ENCODE measurements at regions not wholly inside any gene's neighbourhood (a gene's known extent, or its start where the extent isn't known, plus 50 kb on each side); places are given as distances from the start of the nearest gene placed in this dataset.

DNA sequence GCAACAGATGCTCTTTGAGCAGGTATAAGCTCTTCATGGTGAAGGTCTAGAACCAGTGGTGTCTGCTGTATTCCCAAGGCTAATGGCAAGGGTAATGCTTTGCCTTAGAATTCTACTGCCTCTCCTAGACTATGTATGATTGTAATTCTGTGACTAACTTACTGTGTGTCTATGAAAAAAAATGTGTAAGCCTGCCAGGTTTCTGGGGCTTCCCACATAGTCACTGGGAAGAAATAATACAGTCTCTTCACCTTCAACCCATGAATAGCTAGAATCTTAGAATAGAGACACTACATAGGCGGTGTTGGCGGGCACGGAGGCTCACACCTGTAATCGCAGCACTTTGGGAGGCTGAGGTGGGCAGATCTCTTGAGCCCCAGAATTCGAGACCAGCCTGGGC lies 84.1 kb downstream of the C11orf91 start:
- no peak for DNase-seq

DNA sequence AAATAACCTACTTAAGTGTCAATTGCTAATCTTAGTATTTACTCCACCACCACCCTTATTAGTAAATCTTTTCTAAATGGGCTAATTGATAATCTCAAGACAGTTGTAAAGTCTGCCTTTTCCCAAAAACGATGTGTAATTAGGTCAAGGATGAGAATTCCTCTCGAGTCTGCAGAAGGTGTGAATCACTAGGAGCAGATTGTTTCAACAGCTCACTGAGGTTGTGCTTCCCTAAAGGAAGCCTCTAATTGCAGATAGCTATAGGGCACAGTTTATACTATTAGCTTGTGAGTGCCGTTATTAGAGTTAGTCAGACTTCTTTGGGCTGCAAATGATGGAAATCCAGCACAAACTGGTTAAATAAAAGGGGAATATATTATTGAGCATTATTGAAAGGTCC lies 84.9 kb downstream of the C11orf91 start:
- no peak for DNase-seq

DNA sequence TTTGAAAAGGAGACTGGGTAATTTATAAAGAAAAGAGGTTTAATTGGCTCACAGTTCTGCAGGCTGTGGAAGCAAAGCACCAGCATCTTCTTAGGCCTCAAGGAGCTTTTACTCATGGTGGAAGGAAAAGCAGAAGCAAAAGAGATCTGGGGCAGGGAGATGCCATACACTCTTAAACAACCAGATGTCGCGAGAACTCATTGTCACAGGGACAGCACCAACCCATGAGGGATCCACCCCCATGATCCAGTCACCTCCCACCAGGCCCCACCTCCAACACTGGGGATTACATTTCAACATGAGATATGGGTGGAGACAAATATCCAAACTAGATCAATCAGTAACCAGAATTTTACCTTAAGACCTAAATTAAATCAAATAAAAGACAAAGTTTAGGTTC lies 87.2 kb downstream of the C11orf91 start:
- no peak for DNase-seq

DNA sequence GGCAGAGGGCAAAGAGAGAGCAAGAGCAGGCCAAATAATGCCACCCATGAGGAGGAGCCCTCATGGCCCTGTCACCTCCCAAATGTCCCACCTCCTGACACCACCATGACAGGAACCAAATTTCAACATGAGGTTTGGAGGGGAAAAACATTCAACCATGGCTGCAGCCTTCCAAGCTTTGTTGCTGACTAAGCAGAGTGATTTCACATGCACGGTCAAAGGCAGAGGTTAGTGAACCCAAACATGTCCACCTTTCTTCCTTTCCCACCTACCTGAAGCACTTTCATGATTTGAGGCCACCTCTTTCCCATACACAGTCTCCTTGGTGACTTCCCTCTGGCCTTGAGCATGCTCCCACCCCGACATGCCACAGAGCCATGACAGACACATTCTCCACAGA lies 89.7 kb downstream of the C11orf91 start:
- no peak for DNase-seq

DNA sequence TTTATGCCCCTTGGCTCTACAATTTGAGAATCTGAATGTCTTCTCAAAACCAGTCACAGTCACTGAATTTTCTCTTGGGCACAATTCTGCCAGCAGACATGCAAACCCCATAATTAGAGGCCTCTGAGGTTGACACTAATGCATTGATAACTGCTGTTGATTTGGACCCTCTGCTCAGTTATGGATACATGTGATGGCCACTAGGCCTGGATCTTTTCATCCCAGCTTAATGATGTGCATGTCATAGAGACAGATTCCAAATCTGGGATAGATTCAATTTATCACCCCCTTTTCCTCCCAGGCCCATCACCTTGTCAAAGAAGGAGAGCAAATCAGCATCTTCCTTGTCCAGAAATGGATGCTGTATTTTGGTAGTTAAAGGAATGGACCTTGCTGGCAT lies 92.2 kb downstream of the C11orf91 start:
- DNase-seq, result no peak

DNA sequence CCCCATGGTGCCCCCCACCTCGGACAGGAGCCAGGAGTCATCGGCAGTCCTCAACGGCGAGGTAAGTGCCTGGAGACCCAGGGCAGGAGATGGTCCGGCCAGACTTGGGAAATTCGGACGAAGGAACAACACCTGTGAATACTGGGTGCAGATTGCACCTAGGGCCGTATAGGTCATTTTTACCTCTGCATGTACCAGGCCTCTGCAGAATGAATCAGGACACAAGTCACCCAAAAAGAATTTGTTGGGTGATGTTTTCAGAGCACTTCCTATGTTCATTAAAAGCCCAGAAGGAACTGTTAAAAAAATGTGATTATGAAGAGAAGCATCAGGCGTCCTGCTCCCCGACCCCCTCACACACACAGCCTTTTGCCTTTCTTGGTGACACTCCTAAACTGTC lies 93.9 kb downstream of the C11orf91 start:
- DNase-seq, result no peak

DNA sequence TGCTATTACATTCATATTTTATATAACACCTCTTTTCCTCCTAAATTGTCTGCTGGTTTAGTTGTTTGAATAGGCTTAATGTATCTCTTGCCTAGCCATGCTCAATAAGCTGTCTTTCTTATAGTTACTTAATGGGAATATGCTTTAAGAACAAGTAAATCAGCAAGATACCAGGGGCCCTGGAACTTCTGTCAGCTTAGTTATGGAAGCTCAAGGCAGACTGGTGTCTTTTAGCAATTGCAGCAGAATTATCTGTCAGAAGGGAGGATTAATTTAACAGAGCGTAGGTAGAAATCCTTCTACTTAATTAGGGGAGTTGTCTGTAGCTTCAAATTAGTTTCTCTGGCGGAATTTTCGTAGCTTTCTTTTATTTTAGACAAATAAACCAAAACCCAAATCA lies 94.9 kb downstream of the C11orf91 start:
- DNase-seq, result no peak

DNA sequence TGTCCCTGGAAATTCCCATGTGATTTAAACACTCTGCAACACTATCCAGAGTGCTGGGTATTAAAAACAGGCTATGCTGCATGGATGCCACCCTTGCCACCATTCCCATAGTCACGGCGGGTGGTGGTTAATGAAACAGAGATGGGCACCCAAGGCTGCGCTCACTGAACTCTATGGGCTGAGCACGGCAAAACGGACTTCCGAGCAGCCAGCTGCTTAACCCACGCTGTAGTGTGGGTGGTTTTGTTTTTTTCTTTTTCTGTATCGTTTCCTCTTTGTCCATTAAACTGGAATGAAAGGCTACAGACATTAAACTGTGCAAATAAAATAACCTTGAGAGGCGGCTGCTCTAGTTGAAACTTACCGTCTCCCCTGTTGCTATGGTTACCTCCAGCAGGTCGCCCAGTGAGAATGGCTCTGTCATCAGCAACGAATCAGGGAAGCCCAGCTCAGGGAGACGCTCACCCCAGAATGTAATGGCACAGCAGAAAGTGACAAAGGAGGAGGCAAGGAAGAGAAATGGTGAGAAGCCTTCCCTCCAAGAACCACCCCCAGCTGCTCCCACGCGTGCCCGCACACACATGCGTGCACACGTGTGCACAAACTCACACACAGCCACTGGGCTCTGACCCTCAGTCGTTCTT lies 102.1 kb downstream of the C11orf91 start:
- DNase-seq, result no peak

DNA sequence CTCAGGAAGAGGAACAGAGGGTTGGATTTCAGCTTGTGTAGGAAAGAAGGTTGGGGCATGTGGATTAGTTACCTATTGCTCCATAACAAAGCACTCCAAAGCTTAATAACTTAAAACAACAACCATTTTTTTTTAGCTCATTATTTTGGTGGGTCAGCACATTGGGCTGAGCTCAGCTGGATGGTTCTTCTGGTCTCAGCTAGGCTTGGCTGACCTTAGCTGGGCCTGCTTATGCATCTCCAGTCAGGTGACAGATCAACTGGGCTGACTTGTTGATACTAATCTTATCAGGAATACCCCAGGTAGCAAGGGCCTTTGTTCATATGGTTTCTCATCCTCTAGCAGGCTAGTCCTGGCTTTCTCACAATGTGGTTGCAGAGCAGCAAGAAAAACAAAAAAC lies 106.4 kb downstream of the C11orf91 start:
- no peak for DNase-seq

DNA sequence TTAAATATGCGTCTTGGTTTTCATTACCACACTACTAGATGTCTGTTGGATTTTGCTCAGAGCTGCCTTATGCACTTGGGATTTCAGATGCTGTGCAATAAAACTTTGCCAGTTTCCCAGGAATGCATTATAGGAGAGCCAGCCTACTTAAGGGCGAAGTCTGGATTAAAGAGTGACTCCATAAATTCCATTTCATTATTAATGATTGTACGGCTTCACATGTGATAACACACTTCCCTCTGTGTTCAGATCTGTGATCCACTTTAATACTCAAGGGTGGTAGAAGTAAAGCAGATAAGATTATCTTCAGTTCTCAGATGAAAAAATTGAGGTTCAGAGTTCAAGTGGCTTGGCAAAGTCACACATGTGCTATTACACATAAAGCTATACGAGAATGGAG lies 110.2 kb downstream of the C11orf91 start:
- no peak for DNase-seq

DNA sequence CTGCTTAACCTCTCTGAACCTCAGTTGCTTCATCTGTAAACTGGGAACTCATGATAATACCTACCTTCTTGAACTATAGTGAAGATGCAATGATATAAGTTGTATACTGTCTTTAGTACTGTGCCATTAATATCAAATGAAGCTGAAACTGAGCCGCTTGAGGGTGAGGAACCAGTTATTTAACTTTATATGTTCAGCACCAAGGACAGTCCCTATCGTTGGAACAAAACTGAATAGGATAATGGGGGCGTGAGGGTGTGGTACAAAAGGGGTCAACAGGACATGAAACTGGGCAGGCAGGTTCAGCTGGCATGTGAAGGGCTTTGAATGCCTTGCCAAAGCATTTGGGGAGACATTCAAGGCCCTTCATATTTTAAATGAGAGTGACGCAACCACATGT lies 112.6 kb downstream of the C11orf91 start:
- DNase-seq, result no peak

DNA sequence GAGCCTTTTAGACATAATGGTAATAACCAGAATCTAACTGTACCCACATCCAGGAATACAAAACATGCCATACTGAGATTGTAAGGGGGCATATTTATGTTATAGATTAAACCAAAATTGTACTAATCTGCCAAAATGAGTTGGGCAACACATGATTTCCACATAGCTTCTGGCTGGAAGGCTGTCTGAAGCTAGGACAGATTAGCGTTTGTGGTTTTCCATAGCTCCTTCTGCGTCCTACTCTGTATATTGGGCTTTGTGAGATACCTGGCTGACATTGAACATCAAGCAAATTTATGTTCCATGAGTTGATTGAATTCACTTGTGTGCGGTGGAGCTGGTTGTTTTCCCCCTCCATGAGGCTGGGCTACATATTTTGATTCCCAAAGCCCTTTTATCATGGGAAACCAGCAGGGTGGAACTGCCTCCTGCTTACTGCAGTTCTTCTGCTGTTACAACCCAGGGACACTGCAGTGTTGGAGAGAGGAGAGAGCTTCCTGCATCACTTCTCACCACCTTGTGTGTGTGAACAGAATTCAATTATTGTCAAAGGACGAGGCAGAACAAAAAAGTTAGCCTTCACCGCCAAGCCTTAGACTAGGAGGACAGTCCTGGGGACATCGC lies 114.9 kb downstream of the C11orf91 start:
- DNase-seq, result no peak

DNA sequence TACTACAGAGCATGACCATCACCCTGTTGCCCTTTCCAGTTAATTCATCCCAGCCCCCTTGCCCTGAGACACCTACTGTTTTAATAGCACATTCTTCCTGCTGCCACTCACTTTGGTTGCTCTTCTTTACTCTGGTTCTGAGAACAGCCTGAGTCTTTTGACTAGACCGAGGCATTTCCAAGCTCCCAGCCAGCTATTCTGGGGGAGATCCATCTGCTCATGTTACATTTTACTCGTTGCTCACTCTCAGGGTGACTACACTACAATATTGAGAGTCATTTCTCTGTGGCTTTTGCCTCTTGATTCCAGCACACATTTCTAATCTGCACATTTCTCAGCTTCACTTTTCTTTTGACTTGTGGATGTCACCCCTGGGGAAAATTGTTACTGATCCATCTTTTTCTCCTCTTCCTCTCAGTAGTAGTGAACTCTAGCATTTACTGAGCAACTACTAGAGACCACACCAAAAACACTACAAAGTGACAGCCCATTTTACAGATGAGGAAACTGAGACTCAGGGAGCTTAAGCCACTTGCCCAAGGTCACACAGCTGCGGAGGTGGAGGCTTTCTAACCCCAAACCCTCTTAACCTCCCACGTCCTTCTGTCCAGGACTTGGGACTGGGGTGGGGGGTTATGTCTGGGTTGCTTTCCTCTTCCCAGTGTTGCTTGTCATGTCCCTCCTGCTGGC lies 117.8 kb downstream of the C11orf91 start:
- DNase-seq, result no peak

DNA sequence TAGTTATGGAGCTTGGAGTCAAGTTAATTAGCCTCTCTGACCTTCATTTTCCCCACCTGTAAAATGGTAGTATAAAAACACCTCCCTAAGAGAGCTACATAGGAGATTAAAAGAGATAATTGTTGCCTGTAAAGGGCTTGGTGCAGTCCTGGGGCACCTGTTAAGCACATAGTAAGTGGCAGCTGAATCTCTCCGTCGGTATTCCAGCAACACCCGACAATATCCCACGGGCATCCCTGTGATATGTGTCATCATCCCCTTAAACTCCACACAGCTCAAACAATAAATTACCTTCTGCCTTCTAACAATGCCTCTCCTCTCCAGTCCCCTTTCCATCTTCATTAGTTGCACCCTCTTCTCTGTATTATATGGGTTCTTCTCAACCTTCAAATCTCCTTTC lies 121.5 kb downstream of the C11orf91 start:
- DNase-seq, result no peak

DNA sequence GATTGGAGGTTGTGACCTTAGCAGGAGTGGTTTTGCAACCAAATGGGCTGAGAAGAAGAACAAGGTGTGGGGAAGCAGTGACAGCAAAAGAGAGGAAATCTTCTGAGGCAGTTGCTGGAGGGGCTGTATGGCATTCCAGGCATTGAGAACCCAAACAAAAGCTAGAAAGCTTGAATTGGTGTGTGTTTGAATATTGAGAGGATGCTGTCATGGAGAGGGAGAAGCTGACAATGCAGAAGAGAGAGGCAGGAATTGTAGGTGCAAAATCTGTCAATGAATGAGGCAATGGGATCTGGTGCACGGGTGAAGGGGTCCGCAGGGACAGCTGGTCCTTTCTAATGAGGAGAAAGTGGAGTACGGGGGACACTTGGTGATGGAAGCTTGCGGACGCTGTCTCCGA lies 123.4 kb downstream of the C11orf91 start:
- no peak for DNase-seq

DNA sequence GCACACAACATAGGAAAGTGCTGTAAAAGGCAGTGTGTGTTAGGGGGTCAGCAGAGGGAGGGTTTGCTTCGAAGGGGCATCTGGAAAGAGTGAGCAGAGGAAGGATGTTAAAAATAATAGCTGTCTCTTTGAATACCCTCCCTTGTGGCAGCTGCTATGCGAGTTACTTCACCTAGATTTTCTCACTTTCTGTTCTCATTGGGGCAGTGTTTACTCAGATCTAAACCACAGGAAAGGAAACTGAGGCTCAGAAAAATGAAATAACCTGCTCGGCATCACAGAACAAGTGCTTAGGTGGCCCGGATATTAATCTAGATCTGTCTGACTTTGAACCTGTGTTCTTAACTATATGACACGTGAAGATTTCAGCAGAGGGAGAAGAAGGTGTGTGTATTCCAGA lies 125.3 kb downstream of the C11orf91 start:
- DNase-seq, result no peak

DNA sequence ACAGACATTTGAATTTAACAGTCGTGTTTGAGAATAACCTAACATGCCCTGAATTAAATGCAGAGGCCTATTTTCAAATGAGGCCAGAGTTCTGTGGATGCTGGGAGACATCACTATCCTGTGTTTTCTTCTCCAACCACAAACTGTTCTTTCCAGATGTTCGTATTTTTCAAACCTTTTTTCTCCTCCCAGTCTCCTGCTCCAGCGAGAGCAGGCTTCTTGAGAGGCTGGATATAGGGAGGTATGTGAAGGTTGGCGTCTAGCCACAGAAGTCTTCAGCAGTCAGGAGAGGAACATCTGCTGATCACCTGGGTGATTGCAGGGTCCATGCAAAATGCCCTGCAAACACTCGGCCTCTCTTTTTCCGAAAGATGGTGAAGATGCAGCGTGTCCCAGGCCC lies 126.3 kb downstream of the C11orf91 start:
- no peak for DNase-seq

DNA sequence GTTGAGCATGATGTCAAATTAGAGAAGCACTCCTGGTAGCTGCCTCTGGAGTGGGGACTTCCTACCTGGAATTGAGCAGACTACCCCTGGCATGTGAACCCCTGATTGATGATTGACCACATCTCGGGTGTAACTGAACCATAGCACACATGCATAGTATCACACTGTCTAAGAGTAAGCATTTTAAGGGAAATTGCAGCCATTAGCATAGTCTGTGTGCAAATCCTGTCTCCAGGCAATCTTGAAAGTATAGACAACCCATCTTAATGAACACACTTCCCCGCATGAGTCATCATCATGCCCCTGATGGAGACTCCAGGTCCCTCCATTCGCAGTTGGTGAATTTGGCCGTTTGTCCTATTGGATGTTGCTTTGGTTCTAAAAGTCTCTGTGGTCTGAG lies 131.3 kb downstream of the C11orf91 start:
- DNase-seq, result no peak

DNA sequence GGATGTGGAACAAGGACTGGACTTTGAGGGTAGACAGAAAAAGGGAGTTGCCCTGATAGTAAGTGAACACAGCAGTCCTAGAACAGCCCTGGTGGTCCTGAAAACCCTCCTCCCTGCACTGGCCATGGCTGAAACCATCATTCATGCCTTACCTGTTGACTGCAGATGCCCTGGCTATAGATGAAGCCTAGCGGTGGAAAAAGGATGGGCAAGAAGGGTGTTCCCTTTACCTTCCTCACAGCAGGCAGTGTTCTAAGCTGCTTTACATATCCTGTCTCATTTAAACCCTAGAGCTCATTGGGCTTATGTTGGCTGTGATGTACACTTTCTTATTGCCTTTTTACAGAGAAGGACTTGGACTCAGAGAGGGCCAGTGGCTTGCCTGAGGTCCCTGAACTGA lies 133.6 kb downstream of the C11orf91 start:
- DNase-seq, result no peak

DNA sequence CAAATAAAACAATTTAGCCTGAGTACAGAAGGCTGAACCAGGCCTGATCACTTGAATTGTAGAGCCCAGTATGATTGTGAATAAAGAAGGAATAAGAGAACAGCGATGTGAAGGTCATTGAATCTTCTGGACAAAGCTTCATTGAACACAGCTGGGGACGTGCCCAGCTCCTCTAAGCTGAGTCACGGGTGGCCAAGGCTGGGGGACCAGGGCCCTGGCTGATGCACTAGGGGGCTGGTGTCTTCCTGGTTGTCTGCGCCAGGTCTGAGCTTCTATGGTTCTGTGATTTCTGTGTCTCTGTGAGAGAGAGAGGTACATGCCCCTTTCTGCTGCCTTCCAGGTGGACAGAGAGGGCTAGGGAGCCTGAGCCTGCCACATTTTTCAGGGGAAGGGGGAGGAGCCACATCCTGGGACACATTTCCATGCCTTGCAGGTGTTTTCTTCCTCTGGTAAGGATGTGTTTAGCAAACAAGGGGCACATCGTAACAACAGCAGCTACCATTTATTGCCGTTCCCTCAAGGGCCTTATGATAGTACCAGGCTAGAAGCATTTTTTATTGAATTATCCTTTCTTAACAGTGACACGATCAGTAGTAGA lies 135.7 kb downstream of the C11orf91 start:
- DNase-seq, result no peak

DNA sequence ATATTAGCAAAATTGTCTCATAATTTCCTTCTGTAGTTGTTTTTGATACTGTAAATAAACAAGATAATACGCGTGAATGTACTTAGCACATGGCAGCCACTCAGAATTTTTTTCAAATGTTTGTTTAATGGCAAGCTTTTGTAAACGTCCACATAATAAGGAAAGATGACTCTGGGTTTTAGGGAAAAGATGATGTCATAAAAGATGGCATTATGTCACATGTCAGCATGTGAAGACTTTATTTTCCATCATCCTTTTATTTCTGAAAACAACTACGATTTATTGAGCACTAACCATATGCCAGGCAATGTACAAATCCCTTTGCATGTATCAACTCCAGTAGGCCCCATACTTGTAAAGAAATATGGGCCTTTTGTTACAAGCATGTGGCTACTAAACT lies 139.9 kb downstream of the C11orf91 start:
- DNase-seq, result no peak

DNA sequence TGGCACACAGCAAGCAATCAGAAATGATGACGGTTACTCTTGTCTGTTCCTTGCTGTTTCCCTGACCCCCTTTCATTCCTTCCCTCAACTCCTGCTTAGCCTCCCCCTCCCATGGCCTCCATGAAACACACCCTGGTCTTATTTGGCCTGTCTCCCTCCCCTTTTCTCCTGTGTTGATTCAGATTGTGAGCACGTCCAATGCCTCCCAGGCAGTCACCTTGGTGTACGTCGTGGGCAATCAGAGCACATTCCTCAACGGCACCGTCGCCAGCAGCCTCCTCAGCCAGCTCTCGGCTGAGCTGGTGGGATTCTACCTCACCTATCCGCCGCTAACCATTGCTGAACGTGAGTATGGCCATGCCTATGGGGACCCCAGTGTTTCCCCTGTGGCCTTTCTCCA lies 141.1 kb downstream of the C11orf91 start:
- no peak for DNase-seq

DNA sequence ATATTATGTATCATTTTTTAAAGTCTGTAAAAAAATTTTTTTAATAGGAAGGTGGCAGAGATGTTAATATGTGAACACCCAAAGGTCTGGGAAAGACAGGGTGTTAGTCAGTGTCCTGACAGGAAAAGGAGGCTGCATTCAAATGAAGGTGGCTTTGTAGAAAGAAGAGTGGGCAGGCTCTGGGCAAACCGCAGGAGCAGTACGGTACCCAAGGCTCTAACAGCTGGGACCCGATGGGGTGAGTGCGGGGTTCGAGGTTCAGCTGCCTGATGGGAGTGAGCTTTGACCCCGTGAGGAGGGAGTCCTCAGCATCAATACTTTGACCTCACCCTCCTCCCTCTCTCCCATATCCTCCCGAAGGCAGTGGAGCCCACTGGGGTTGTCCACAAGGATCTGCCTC lies 142.5 kb downstream of the C11orf91 start:
- no peak for DNase-seq

DNA sequence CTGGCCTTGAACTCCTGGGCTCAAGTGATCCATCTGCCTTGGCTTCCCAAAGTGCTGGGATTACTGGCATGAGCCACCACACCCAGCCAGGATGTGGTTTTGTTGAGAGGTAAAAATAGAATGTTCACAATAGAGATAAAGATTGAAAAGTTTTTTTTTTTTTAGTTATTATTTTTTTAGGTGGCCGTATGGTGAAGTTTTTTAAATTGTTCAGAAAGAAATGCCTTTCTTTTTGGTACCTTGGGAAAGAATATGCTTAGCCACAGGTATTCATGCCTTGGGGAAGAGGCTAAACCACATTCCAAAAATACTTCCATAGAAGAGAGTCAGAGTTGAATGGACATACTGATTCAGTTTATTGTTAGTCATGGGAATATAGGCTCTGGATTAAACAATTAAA lies 143.4 kb downstream of the C11orf91 start:
- no peak for DNase-seq

All from left kidney (tissue), 1 donor.